ENCODE measurements at regions not wholly inside any gene's neighbourhood (a gene's known extent, or its start where the extent isn't known, plus 50 kb on each side); places are given as distances from the start of the nearest gene placed in this dataset.
"Not testable (repeated sequence)": the region's sequence is repeated elsewhere in the genome, so short reads cannot be mapped to it uniquely, and the experiment has no call there.

- Histone ChIP-seq H3K4me1 (ENCODE audit: insufficient read depth, low read length) (no peaks in the 10 kb centered on the region), H3K36me3 (ENCODE audit: insufficient read depth, low read length) (no peaks in the 10 kb centered on the region), H3K4me3 (ENCODE audit: low read length) (no peak overlapping the region), H3K27me3 (ENCODE audit: insufficient read depth, low read length) (no peaks in the 10 kb centered on the region), H2AFZ (ENCODE audit: low read depth, low read length) (no peak overlapping the region), H3K9me3 (ENCODE audit: low read length) (no peaks in the 10 kb centered on the region)
These were observed 59.4 kb downstream of the EBLN1 start for GRCh38 chr10:22158426-22158825.

GRCh38 chr10:22156750-22157149 is 61.1 kb downstream of the EBLN1 start:
- H3K9me3 ChIP-seq (ENCODE audit: low read length): no peaks in the 10 kb centered on the region
- H3K4me3 ChIP-seq (ENCODE audit: low read length): no peak overlapping the region
- no peaks in the 10 kb centered on the region for H3K36me3 ChIP-seq (ENCODE audit: insufficient read depth, low read length)
- H2AFZ ChIP-seq (ENCODE audit: low read depth, low read length): no peak overlapping the region
- no peaks in the 10 kb centered on the region for H3K27me3 ChIP-seq (ENCODE audit: insufficient read depth, low read length)
- H3K4me1 ChIP-seq (ENCODE audit: insufficient read depth, low read length): no peaks in the 10 kb centered on the region

GRCh38 chr10:22152403-22152802 is 65.4 kb downstream of the EBLN1 start:
- Histone ChIP-seq H3K27me3 (ENCODE audit: insufficient read depth, low read length) (no peaks in the 10 kb centered on the region), H3K4me3 (ENCODE audit: low read length) (no peak overlapping the region), H3K9me3 (ENCODE audit: low read length) (no peaks in the 10 kb centered on the region), H3K36me3 (ENCODE audit: insufficient read depth, low read length) (no peaks in the 10 kb centered on the region), H3K4me1 (ENCODE audit: insufficient read depth, low read length) (no peaks in the 10 kb centered on the region), H2AFZ (ENCODE audit: low read depth, low read length) (no peak overlapping the region)

GRCh38 chr10:22150842-22151241 is 67.0 kb downstream of the EBLN1 start:
- H3K9me3 ChIP-seq (ENCODE audit: low read length): no peaks in the 10 kb centered on the region
- H3K36me3 ChIP-seq (ENCODE audit: insufficient read depth, low read length): no peaks in the 10 kb centered on the region
- H3K4me1 ChIP-seq (ENCODE audit: insufficient read depth, low read length): no peaks in the 10 kb centered on the region
- H3K4me3 ChIP-seq (ENCODE audit: low read length): no peak overlapping the region
- no peak overlapping the region for H2AFZ ChIP-seq (ENCODE audit: low read depth, low read length)
- H3K27me3 ChIP-seq (ENCODE audit: insufficient read depth, low read length): no peaks in the 10 kb centered on the region

- Histone ChIP-seq H3K27me3 (ENCODE audit: insufficient read depth, low read length) (no peaks in the 10 kb centered on the region), H2AFZ (ENCODE audit: low read depth, low read length) (no peak overlapping the region), H3K4me1 (ENCODE audit: insufficient read depth, low read length) (no peaks in the 10 kb centered on the region), H3K36me3 (ENCODE audit: insufficient read depth, low read length) (no peaks in the 10 kb centered on the region), H3K4me3 (ENCODE audit: low read length) (no peak overlapping the region), H3K9me3 (ENCODE audit: low read length) (no peaks in the 10 kb centered on the region)
These were observed 68.9 kb downstream of the EBLN1 start for GRCh38 chr10:22148961-22149360.

GRCh38 chr10:22145873-22146272 is 71.9 kb downstream of the EBLN1 start:
- H3K4me1 ChIP-seq (ENCODE audit: insufficient read depth, low read length); H3K36me3 ChIP-seq (ENCODE audit: insufficient read depth, low read length); H2AFZ ChIP-seq (ENCODE audit: low read depth, low read length); H3K9me3 ChIP-seq (ENCODE audit: low read length); H3K4me3 ChIP-seq (ENCODE audit: low read length); H3K27me3 ChIP-seq (ENCODE audit: insufficient read depth, low read length): not testable (repeated sequence)

- no peaks in the 10 kb centered on the region for H3K36me3 ChIP-seq (ENCODE audit: insufficient read depth, low read length)
- H3K4me1 ChIP-seq (ENCODE audit: insufficient read depth, low read length): no peaks in the 10 kb centered on the region
- no peak overlapping the region for H2AFZ ChIP-seq (ENCODE audit: low read depth, low read length)
- no peak overlapping the region for H3K4me3 ChIP-seq (ENCODE audit: low read length)
- no peaks in the 10 kb centered on the region for H3K9me3 ChIP-seq (ENCODE audit: low read length)
- H3K27me3 ChIP-seq (ENCODE audit: insufficient read depth, low read length): no peaks in the 10 kb centered on the region
These were observed 80.3 kb downstream of the EBLN1 start for GRCh38 chr10:22137542-22137941.

- no peaks in the 10 kb centered on the region for H3K4me1 ChIP-seq (ENCODE audit: insufficient read depth, low read length)
- H3K9me3 ChIP-seq (ENCODE audit: low read length): no peaks in the 10 kb centered on the region
- no peak overlapping the region for H2AFZ ChIP-seq (ENCODE audit: low read depth, low read length)
- H3K4me3 ChIP-seq (ENCODE audit: low read length): no peak overlapping the region
- H3K36me3 ChIP-seq (ENCODE audit: insufficient read depth, low read length): no peaks in the 10 kb centered on the region
- no peaks in the 10 kb centered on the region for H3K27me3 ChIP-seq (ENCODE audit: insufficient read depth, low read length)
These were observed 82.2 kb downstream of the EBLN1 start for GRCh38 chr10:22135591-22135990.

GRCh38 chr10:22133749-22134624 is 83.8 kb downstream of the EBLN1 start:
- H3K36me3 ChIP-seq (ENCODE audit: insufficient read depth, low read length): no peaks in the 10 kb centered on the region
- H3K9me3 ChIP-seq (ENCODE audit: low read length): no peaks in the 10 kb centered on the region
- no peaks in the 10 kb centered on the region for H3K4me1 ChIP-seq (ENCODE audit: insufficient read depth, low read length)
- no peak overlapping the region for H2AFZ ChIP-seq (ENCODE audit: low read depth, low read length)
- no peak overlapping the region for H3K4me3 ChIP-seq (ENCODE audit: low read length)
- H3K27me3 ChIP-seq (ENCODE audit: insufficient read depth, low read length): no peaks in the 10 kb centered on the region

GRCh38 chr10:22130824-22131223 is 87.0 kb downstream of the EBLN1 start:
- not testable (repeated sequence) for H2AFZ ChIP-seq (ENCODE audit: low read depth, low read length)

GRCh38 chr10:22129612-22130011 is 88.2 kb downstream of the EBLN1 start:
- H3K27me3 ChIP-seq (ENCODE audit: insufficient read depth, low read length); H3K9me3 ChIP-seq (ENCODE audit: low read length); H2AFZ ChIP-seq (ENCODE audit: low read depth, low read length); H3K36me3 ChIP-seq (ENCODE audit: insufficient read depth, low read length); H3K4me3 ChIP-seq (ENCODE audit: low read length); H3K4me1 ChIP-seq (ENCODE audit: insufficient read depth, low read length): not testable (repeated sequence)

More at GRCh38 chr10:22130824-22131223, 87.0 kb downstream of the EBLN1 start:
- H3K9me3 ChIP-seq (ENCODE audit: low read length); H3K27me3 ChIP-seq (ENCODE audit: insufficient read depth, low read length); H3K4me1 ChIP-seq (ENCODE audit: insufficient read depth, low read length); H3K36me3 ChIP-seq (ENCODE audit: insufficient read depth, low read length); H3K4me3 ChIP-seq (ENCODE audit: low read length): not testable (repeated sequence)

- not testable (repeated sequence) for H2AFZ ChIP-seq (ENCODE audit: low read depth, low read length); H3K27me3 ChIP-seq (ENCODE audit: insufficient read depth, low read length); H3K36me3 ChIP-seq (ENCODE audit: insufficient read depth, low read length); H3K4me1 ChIP-seq (ENCODE audit: insufficient read depth, low read length); H3K4me3 ChIP-seq (ENCODE audit: low read length); H3K9me3 ChIP-seq (ENCODE audit: low read length)
These were observed 96.6 kb downstream of the EBLN1 start for GRCh38 chr10:22121181-22121580.

- not testable (repeated sequence) for H3K27me3 ChIP-seq (ENCODE audit: insufficient read depth, low read length); H3K4me3 ChIP-seq (ENCODE audit: low read length); H2AFZ ChIP-seq (ENCODE audit: low read depth, low read length); H3K9me3 ChIP-seq (ENCODE audit: low read length); H3K36me3 ChIP-seq (ENCODE audit: insufficient read depth, low read length); H3K4me1 ChIP-seq (ENCODE audit: insufficient read depth, low read length)
These were observed 97.7 kb downstream of the EBLN1 start for GRCh38 chr10:22120072-22120471.

- H2AFZ ChIP-seq (ENCODE audit: low read depth, low read length); H3K4me3 ChIP-seq (ENCODE audit: low read length); H3K36me3 ChIP-seq (ENCODE audit: insufficient read depth, low read length); H3K4me1 ChIP-seq (ENCODE audit: insufficient read depth, low read length); H3K9me3 ChIP-seq (ENCODE audit: low read length); H3K27me3 ChIP-seq (ENCODE audit: insufficient read depth, low read length): not testable (repeated sequence)
These were observed 98.2 kb downstream of the EBLN1 start for GRCh38 chr10:22119575-22119974.

Measured in neuron (in vitro differentiated cells).